ENCODE measurements at regions not wholly inside any gene's neighbourhood (a gene's known extent, or its start where the extent isn't known, plus 50 kb on each side); places are given as distances from the start of the nearest gene placed in this dataset.

DNA sequence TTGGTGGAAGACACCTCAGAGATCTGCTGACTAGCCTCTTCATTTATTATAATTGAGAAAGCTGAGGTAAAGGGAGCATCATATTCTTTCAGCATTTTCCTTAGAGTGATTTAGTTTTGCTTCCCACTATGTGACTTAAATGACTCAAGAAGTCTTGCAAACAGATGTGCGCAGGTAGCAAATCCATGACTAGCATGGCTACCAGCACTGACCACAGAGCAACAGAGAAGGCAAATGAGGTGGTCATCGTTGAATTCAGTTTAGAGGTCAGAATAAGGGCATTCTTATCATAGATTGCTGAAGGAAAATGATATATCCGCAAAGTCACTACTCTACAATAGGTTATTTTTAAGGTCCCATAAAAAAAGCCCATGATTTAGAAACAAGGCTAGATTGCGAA lies 162.2 kb downstream of the PIK3R1 start:
- TF ChIP-seq, protein P1, sequence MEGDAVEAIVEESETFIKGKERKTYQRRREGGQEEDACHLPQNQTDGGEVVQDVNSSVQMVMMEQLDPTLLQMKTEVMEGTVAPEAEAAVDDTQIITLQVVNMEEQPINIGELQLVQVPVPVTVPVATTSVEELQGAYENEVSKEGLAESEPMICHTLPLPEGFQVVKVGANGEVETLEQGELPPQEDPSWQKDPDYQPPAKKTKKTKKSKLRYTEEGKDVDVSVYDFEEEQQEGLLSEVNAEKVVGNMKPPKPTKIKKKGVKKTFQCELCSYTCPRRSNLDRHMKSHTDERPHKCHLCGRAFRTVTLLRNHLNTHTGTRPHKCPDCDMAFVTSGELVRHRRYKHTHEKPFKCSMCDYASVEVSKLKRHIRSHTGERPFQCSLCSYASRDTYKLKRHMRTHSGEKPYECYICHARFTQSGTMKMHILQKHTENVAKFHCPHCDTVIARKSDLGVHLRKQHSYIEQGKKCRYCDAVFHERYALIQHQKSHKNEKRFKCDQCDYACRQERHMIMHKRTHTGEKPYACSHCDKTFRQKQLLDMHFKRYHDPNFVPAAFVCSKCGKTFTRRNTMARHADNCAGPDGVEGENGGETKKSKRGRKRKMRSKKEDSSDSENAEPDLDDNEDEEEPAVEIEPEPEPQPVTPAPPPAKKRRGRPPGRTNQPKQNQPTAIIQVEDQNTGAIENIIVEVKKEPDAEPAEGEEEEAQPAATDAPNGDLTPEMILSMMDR (IDR thresholded peaks at IDR 0.05 in 2 of 3, conservative IDR thresholded peaks at IDR 0.05 in 1 of 3; ENCODE audit: borderline replicate concordance in 1 of 3, insufficient read depth in 1 of 3, low read depth in 2 of 3, low read length in 2 of 3) = no peak
- no peak for TF ChIP-seq POLR2AphosphoS5 (IDR thresholded peaks at IDR 0.05; ENCODE audit: low read depth, low read length)
- TF ChIP-seq CEBPB (IDR thresholded peaks at IDR 0.05; ENCODE audit: low read depth) = no peak

All from HCT116 (cell line).